Ishikawa (cell line): ENCODE measurements at regions not wholly inside any gene's neighbourhood (a gene's known extent, or its start where the extent isn't known, plus 50 kb on each side); places are given as distances from the start of the nearest gene placed in this dataset.

ENCODE experiments used
- CEBPB ChIP-seq: IDR thresholded peaks from 2 replicates; pipeline ENCODE4 v1.6.1; 2012
- TAF1 ChIP-seq: IDR thresholded peaks from 2 replicates; pipeline ENCODE4 v1.6.1; 2012; ENCODE audit warnings: low read depth, mild to moderate bottlenecking
- TCF12 ChIP-seq: IDR thresholded peaks from 2 replicates; pipeline ENCODE4 v1.6.1; 2012; ENCODE audit warnings: low read depth
- USF1 ChIP-seq: IDR thresholded peaks from 2 replicates; pipeline ENCODE4 v1.6.1; 2012

DNA sequence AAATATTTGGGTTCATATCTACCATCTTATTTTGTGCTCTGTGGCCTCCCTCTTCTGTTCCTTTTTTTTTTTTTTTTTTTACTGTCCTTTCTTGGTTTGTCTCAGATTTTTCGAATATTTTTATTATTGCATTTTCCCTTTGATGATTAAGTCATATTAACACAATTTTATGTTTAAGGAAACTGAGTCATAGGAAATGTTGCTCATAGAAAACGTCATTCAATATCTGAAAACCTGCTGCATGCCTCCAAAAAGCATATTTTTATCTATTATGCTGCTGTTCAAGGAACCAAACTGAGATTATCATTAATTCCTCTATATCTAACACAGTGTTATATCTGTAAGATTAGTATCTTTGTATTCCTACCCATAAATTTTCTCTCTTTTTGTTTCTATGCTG is 614.3 kb upstream of the SLC8A1 start:
- TF ChIP-seq TCF12 (no peak), CEBPB (no peak), TAF1 (no peak), USF1 (no peak)
